ENCODE measurements at regions not wholly inside any gene's neighbourhood (a gene's known extent, or its start where the extent isn't known, plus 50 kb on each side); places are given as distances from the start of the nearest gene placed in this dataset.

- H3K9me3 ChIP-seq = no peaks in the 10 kb centered on the region
- no peaks in the 10 kb centered on the region for H3K4me1 ChIP-seq
- ATAC-seq = no peak
- intact Hi-C loops (cut with DNase I) = no loop called here
- no peak overlapping the region for H3K27ac ChIP-seq
- DNase-seq = no peak
- TF ChIP-seq CTCF (IDR thresholded peaks at IDR 0.05) = no peak
- no peaks in the 10 kb centered on the region for H3K27me3 ChIP-seq (ENCODE audit: low read depth)
- no peaks in the 10 kb centered on the region for H3K36me3 ChIP-seq
- no peak overlapping the region for H3K4me3 ChIP-seq
These were observed 85.5 kb upstream of the GDF10 start for GRCh38 chr10:47214520-47214919.

- no peak for TF ChIP-seq CTCF (IDR thresholded peaks at IDR 0.05)
These were observed 82.9 kb upstream of the GDF10 start for GRCh38 chr10:47217113-47217512.

GRCh38 chr10:47218803-47219202, 81.2 kb upstream of the GDF10 start:
- DNase-seq (no peak), ATAC-seq (no peak)
- no peaks in the 10 kb centered on the region for H3K4me1 ChIP-seq
- intact Hi-C loops (cut with DNase I) = no loop called here
- H3K27me3 ChIP-seq (ENCODE audit: low read depth) = no peaks in the 10 kb centered on the region
- no peak overlapping the region for H3K27ac ChIP-seq
- no peak for TF ChIP-seq CTCF (IDR thresholded peaks at IDR 0.05)
- H3K9me3 ChIP-seq = no peaks in the 10 kb centered on the region
- no peaks in the 10 kb centered on the region for H3K36me3 ChIP-seq
- H3K4me3 ChIP-seq = no peak overlapping the region

More at GRCh38 chr10:47217113-47217512, 82.9 kb upstream of the GDF10 start:
- intact Hi-C loops (cut with DNase I) = no loop called here
- no peak overlapping the region for H3K4me3 ChIP-seq
- H3K4me1 ChIP-seq = no peaks in the 10 kb centered on the region
- H3K9me3 ChIP-seq = no peaks in the 10 kb centered on the region
- no peaks in the 10 kb centered on the region for H3K27me3 ChIP-seq (ENCODE audit: low read depth)
- ATAC-seq (no peak), DNase-seq (no peak)
- H3K27ac ChIP-seq = no peak overlapping the region
- no peaks in the 10 kb centered on the region for H3K36me3 ChIP-seq

GRCh38 chr10:47222461-47222860, 77.5 kb upstream of the GDF10 start:
- H3K4me1 ChIP-seq = no peaks in the 10 kb centered on the region
- no peaks in the 10 kb centered on the region for H3K9me3 ChIP-seq
- no peak for TF ChIP-seq CTCF (IDR thresholded peaks at IDR 0.05)
- H3K4me3 ChIP-seq = no peak overlapping the region
- H3K27me3 ChIP-seq (ENCODE audit: low read depth) = no peaks in the 10 kb centered on the region
- no peak for ATAC-seq
- DNase-seq = no peak
- no peaks in the 10 kb centered on the region for H3K36me3 ChIP-seq
- no peak overlapping the region for H3K27ac ChIP-seq
- intact Hi-C loops (cut with DNase I) = no loop called here

- Histone ChIP-seq H3K27me3 (ENCODE audit: low read depth) (no peaks in the 10 kb centered on the region), H3K9me3 (no peaks in the 10 kb centered on the region), H3K27ac (no peak overlapping the region), H3K4me3 (no peak overlapping the region), H3K4me1 (no peaks in the 10 kb centered on the region), H3K36me3 (no peaks in the 10 kb centered on the region)
- no peak for DNase-seq
- TF ChIP-seq CTCF (IDR thresholded peaks at IDR 0.05) = no peak
- intact Hi-C loops (cut with DNase I) = no loop called here
- no peak for ATAC-seq
These were observed 76.8 kb upstream of the GDF10 start for GRCh38 chr10:47223236-47223635.
